ENCODE measurements at regions not wholly inside any gene's neighbourhood (a gene's known extent, or its start where the extent isn't known, plus 50 kb on each side); places are given as distances from the start of the nearest gene placed in this dataset.

- TF ChIP-seq MAX (IDR thresholded peaks at IDR 0.05; ENCODE audit: low read depth, low read length), result no peak
- TF ChIP-seq CTCF (IDR thresholded peaks at IDR 0.05; ENCODE audit: low read depth, low read length), result no peak
- no peak for TF ChIP-seq POLR2A (IDR thresholded peaks at IDR 0.05; ENCODE audit: extremely low read depth, insufficient read length)
- TF ChIP-seq MYC (IDR thresholded peaks at IDR 0.05; ENCODE audit: low read depth, low read length), result no peak
- no peak overlapping the region for H3K4me3 ChIP-seq (ENCODE audit: low read depth, low read length)
- DNase-seq (ENCODE audit: low read depth), result peak; percentile 60
Measured at GRCh38 chr16:54456291-54456690, 169.7 kb upstream of the IRX3 start.

- TF ChIP-seq POLR2A (IDR thresholded peaks at IDR 0.05; ENCODE audit: extremely low read depth, insufficient read length) (no peak), MAX (IDR thresholded peaks at IDR 0.05; ENCODE audit: low read depth, low read length) (no peak), MYC (IDR thresholded peaks at IDR 0.05; ENCODE audit: low read depth, low read length) (no peak), CTCF (IDR thresholded peaks at IDR 0.05; ENCODE audit: low read depth, low read length) (no peak)
- H3K4me3 ChIP-seq (ENCODE audit: low read depth, low read length), result no peak overlapping the region
- DNase-seq (ENCODE audit: low read depth), result no peak
Measured at GRCh38 chr16:54455030-54455725, 168.6 kb upstream of the IRX3 start.

- TF ChIP-seq POLR2A (IDR thresholded peaks at IDR 0.05; ENCODE audit: extremely low read depth, insufficient read length) (no peak), MYC (IDR thresholded peaks at IDR 0.05; ENCODE audit: low read depth, low read length) (no peak), MAX (IDR thresholded peaks at IDR 0.05; ENCODE audit: low read depth, low read length) (no peak)
- peak; percentile 48 for DNase-seq (ENCODE audit: low read depth)
- no peak overlapping the region for H3K4me3 ChIP-seq (ENCODE audit: low read depth, low read length)
Measured at GRCh38 chr16:54454616-54455015, 168.0 kb upstream of the IRX3 start.

- DNase-seq (ENCODE audit: low read depth), result no peak
- TF ChIP-seq MYC (IDR thresholded peaks at IDR 0.05; ENCODE audit: low read depth, low read length), result no peak
- no peak for TF ChIP-seq POLR2A (IDR thresholded peaks at IDR 0.05; ENCODE audit: extremely low read depth, insufficient read length)
Measured at GRCh38 chr16:54453871-54454270, 167.3 kb upstream of the IRX3 start.

GRCh38 chr16:54447576-54448440, 161.2 kb upstream of the IRX3 start:
- peak; percentile 92 for DNase-seq (ENCODE audit: low read depth)
- H3K4me3 ChIP-seq (ENCODE audit: low read depth, low read length), result no peak overlapping the region
- no peak for TF ChIP-seq MYC (IDR thresholded peaks at IDR 0.05; ENCODE audit: low read depth, low read length)
- no peak for TF ChIP-seq MAX (IDR thresholded peaks at IDR 0.05; ENCODE audit: low read depth, low read length)
- no peak for TF ChIP-seq CTCF (IDR thresholded peaks at IDR 0.05; ENCODE audit: low read depth, low read length)
- TF ChIP-seq POLR2A (IDR thresholded peaks at IDR 0.05; ENCODE audit: extremely low read depth, insufficient read length), result no peak

More at GRCh38 chr16:54453871-54454270, 167.3 kb upstream of the IRX3 start:
- no peak overlapping the region for H3K4me3 ChIP-seq (ENCODE audit: low read depth, low read length)

GRCh38 chr16:54446639-54447038, 160.1 kb upstream of the IRX3 start:
- peak; percentile 92 for DNase-seq (ENCODE audit: low read depth)
- no peak overlapping the region for H3K4me3 ChIP-seq (ENCODE audit: low read depth, low read length)
- no peak for TF ChIP-seq CTCF (IDR thresholded peaks at IDR 0.05; ENCODE audit: low read depth, low read length)
- no peak for TF ChIP-seq POLR2A (IDR thresholded peaks at IDR 0.05; ENCODE audit: extremely low read depth, insufficient read length)
- TF ChIP-seq MYC (IDR thresholded peaks at IDR 0.05; ENCODE audit: low read depth, low read length), result no peak
- no peak for TF ChIP-seq MAX (IDR thresholded peaks at IDR 0.05; ENCODE audit: low read depth, low read length)
